ENCODE measurements at regions not wholly inside any gene's neighbourhood (a gene's known extent, or its start where the extent isn't known, plus 50 kb on each side); places are given as distances from the start of the nearest gene placed in this dataset.

DNA sequence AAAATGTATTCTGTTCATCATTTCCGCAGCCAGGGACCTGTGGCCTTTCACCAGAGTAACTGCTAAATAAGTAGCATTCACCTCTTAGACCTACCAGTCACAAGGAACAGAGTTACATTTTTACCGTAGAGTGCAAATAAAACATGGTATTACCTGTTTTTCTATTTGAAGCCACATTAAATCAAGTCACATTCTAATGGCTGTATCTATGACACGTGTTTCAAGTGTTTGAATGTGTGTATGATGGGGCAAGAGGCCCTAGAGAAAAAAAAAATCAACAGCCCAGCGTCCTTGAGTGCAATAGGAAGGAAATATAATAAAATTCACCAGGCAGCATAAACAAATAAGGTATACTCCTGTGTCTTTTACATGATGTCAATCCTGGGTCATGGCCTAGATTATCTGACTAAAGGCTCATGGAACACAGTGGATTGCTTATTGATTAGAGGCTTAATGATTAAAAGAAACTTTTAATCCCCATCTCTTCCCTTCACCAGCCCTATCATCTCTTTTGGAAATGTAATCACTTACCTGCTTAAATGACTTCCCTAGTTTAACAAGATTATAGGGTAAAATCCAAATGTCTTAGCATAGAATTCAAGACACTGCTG lies 168.7 kb upstream of the CDH5 start:
- Histone ChIP-seq H3K9me3 (ENCODE audit: low read length) (no peaks in the 10 kb centered on the region), H2AFZ (ENCODE audit: low read length) (no peak overlapping the region), H3K79me2 (ENCODE audit: insufficient read depth, low read length) (no peaks in the 10 kb centered on the region), H3K27ac (ENCODE audit: extremely low read length, insufficient read depth, low read length) (no peak overlapping the region), H3K36me3 (replicated peaks in 1 of 2; ENCODE audit: control insufficient read depth in 1 of 2, insufficient read depth in 2 of 2, low read length in 2 of 2) (no peaks in the 10 kb centered on the region), H3K27me3 (ENCODE audit: control insufficient read depth in 1 of 2, insufficient read depth in 2 of 2, low read length in 2 of 2) (0 out of 5 replicates have a peak, but pooled peaks cover 0 to 3% of the 10 kb centered on the region in 2 experiments), H3K4me3 (replicated peaks in 1 of 3; ENCODE audit: insufficient read depth in 1 of 3, low read depth in 2 of 3, low read length in 3 of 3) (no peak overlapping the region), H3K4me1 (ENCODE audit: insufficient read depth, low read length) (no peaks in the 10 kb centered on the region), H3K4me2 (ENCODE audit: low read depth, low read length) (no peak overlapping the region), H4K20me1 (ENCODE audit: insufficient read depth, low read length) (no peaks in the 10 kb centered on the region), H3K9ac (ENCODE audit: insufficient read depth, low read depth, low read length) (no peak overlapping the region)
- POLR2A ChIA-PET, result no interaction called here
- CTCF ChIA-PET (ENCODE audit: low intra/inter-chr PET ratio, low total read pairs), result no interaction called here
- FAIRE-seq (no peak), ATAC-seq (no peak), DNase-seq (ENCODE audit: low spot score) (no peak)
- BruUV-seq (replicated peaks), result no TSS peak
- intact Hi-C loops (cut with micrococcal nuclease; ENCODE audit: unreplicated experiment), result no loop called here
- in situ Hi-C loops (cut with HindIII; ENCODE audit: extremely low pct_ligation_motif_present, low pct_unique_long_range_greater_than_20kb), result no loop called here
- WGBS (ENCODE audit: low lambda C conversion rate), result 1% methylated on average over 4 of the region's 4 CpGs
- TF ChIP-seq ZNF512B (CRISPR knock-in tag; IDR thresholded peaks at IDR 0.05; ENCODE audit: borderline replicate concordance), result no peak
- no peak for TF ChIP-seq SRSF9 (IDR thresholded peaks at IDR 0.05; ENCODE audit: borderline replicate concordance, insufficient read depth, low read depth, low read length, poor library complexity, severe bottlenecking)
- TF ChIP-seq HNF1A (IDR thresholded peaks at IDR 0.05; ENCODE audit: low read depth), result no peak
- TF ChIP-seq HNF1A (CRISPR knock-in tag; IDR thresholded peaks at IDR 0.05; ENCODE audit: borderline replicate concordance), result no peak
- no peak for TF ChIP-seq ATAD3A (CRISPR knock-in tag; IDR thresholded peaks at IDR 0.05)
- no peak for TF ChIP-seq ZC3H4 (CRISPR knock-in tag; IDR thresholded peaks at IDR 0.05; ENCODE audit: borderline replicate concordance)
- TF ChIP-seq, protein P1, sequence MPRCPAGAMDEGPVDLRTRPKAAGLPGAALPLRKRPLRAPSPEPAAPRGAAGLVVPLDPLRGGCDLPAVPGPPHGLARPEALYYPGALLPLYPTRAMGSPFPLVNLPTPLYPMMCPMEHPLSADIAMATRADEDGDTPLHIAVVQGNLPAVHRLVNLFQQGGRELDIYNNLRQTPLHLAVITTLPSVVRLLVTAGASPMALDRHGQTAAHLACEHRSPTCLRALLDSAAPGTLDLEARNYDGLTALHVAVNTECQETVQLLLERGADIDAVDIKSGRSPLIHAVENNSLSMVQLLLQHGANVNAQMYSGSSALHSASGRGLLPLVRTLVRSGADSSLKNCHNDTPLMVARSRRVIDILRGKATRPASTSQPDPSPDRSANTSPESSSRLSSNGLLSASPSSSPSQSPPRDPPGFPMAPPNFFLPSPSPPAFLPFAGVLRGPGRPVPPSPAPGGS (CRISPR knock-in tag; IDR thresholded peaks at IDR 0.05), result no peak
- TF ChIP-seq ERF (CRISPR knock-in tag; IDR thresholded peaks at IDR 0.05), result no peak
- TF ChIP-seq, protein P2, sequence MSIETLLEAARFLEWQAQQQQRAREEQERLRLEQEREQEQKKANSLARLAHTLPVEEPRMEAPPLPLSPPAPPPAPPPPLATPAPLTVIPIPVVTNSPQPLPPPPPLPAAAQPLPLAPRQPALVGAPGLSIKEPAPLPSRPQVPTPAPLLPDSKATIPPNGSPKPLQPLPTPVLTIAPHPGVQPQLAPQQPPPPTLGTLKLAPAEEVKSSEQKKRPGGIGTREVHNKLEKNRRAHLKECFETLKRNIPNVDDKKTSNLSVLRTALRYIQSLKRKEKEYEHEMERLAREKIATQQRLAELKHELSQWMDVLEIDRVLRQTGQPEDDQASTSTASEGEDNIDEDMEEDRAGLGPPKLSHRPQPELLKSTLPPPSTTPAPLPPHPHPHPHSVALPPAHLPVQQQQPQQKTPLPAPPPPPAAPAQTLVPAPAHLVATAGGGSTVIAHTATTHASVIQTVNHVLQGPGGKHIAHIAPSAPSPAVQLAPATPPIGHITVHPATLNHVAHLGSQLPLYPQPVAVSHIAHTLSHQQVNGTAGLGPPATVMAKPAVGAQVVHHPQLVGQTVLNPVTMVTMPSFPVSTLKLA (IDR thresholded peaks at IDR 0.05), result no peak
- TF ChIP-seq, protein P3, sequence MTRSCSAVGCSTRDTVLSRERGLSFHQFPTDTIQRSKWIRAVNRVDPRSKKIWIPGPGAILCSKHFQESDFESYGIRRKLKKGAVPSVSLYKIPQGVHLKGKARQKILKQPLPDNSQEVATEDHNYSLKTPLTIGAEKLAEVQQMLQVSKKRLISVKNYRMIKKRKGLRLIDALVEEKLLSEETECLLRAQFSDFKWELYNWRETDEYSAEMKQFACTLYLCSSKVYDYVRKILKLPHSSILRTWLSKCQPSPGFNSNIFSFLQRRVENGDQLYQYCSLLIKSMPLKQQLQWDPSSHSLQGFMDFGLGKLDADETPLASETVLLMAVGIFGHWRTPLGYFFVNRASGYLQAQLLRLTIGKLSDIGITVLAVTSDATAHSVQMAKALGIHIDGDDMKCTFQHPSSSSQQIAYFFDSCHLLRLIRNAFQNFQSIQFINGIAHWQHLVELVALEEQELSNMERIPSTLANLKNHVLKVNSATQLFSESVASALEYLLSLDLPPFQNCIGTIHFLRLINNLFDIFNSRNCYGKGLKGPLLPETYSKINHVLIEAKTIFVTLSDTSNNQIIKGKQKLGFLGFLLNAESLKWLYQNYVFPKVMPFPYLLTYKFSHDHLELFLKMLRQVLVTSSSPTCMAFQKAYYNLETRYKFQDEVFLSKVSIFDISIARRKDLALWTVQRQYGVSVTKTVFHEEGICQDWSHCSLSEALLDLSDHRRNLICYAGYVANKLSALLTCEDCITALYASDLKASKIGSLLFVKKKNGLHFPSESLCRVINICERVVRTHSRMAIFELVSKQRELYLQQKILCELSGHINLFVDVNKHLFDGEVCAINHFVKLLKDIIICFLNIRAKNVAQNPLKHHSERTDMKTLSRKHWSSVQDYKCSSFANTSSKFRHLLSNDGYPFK (CRISPR knock-in tag; IDR thresholded peaks at IDR 0.05; ENCODE audit: borderline replicate concordance), result no peak
